Lower leg skin (tissue), 3 donors: ENCODE measurements at regions not wholly inside any gene's neighbourhood (a gene's known extent, or its start where the extent isn't known, plus 50 kb on each side); places are given as distances from the start of the nearest gene placed in this dataset.

ENCODE experiments used
- CTCF ChIP-seq, 3 donors: fragments of 450-650 bp; IDR thresholded peaks; one replicate each; pipeline ENCODE4 v1.5.1; 2016; ENCODE audit warnings: antibody characterized with exemption in 3 of 3, mild to moderate bottlenecking in 3 of 3, moderate library complexity in 2 of 3
- POLR2A ChIP-seq, 2 donors: fragments of 450-650 bp; IDR thresholded peaks; one replicate each; pipeline ENCODE4 v1.6.1; 2016 to 2017; ENCODE audit warnings: antibody characterized with exemption in 2 of 2, mild to moderate bottlenecking in 1 of 2, moderate library complexity in 1 of 2

- TF ChIP-seq CTCF (IDR thresholded peaks at IDR 0.05): no peak
- TF ChIP-seq POLR2A (IDR thresholded peaks at IDR 0.05): no peak
These were observed 940.1 kb upstream of the SORCS1 start for GRCh38 chr10:108104551-108105156.
